ENCODE measurements at regions not wholly inside any gene's neighbourhood (a gene's known extent, or its start where the extent isn't known, plus 50 kb on each side); places are given as distances from the start of the nearest gene placed in this dataset.

- TF ChIP-seq SIN3A (conservative IDR thresholded peaks at IDR 0.05 in 1 of 2, IDR thresholded peaks at IDR 0.05 in 1 of 2; ENCODE audit: low read depth in 1 of 2, low read length in 2 of 2) = no peak
- TF ChIP-seq MAX (IDR thresholded peaks at IDR 0.05) = no peak
- no peak for TF ChIP-seq TCF12 (IDR thresholded peaks at IDR 0.05; ENCODE audit: low read depth, low read length)
- TF ChIP-seq CTCF (IDR thresholded peaks at IDR 0.05; ENCODE audit: control extremely low read depth in 1 of 3, insufficient read depth in 1 of 3, low read depth in 1 of 3, low read length in 3 of 3) = no peak
- TF ChIP-seq CREB1 (IDR thresholded peaks at IDR 0.05) = no peak
- no peak for TF ChIP-seq CHD2 (IDR thresholded peaks at IDR 0.05; ENCODE audit: low read length)
These were observed 185.6 kb upstream of the ARHGAP42 start for GRCh38 chr11:100501450-100501849.
